ENCODE measurements at regions not wholly inside any gene's neighbourhood (a gene's known extent, or its start where the extent isn't known, plus 50 kb on each side); places are given as distances from the start of the nearest gene placed in this dataset.

DNA sequence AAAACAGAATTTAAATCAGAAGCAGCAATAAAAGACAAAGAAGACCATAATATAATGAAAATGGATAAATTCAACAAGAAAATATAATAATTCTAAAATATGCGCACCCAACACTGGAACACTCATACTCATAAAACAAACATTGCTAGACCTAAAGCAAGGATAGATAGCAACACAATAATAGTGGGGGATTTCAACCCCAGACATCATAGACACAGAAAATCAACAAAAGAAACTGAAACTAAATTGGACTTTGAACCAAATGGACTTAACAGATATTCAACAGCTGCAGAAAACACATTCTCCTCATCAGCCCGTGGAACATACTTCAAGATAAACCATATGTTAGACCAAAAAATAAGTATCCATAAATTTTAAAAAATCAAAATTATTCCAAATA, 1552.6 kb downstream of the C4orf33 start:
- no peak for ATAC-seq (ENCODE audit: low read depth)
- BruUV-seq (replicated peaks): no TSS peak
- no peak overlapping the region for H4K8ac ChIP-seq (ENCODE audit: low read depth in 2 of 2, low read length in 2 of 2)
- no peak overlapping the region for H2BK120ac ChIP-seq (ENCODE audit: low read depth, low read length)
- H3K18ac ChIP-seq (ENCODE audit: low read depth, low read length): no peak overlapping the region
- dilution Hi-C loops (cut with HindIII; ENCODE audit: low sequenced_read_pairs, unreplicated experiment): no loop called here
- H3K27me3 ChIP-seq (ENCODE audit: control insufficient read depth, insufficient read depth, low read length): no peaks in the 10 kb centered on the region
- no peaks in the 10 kb centered on the region for H3K4me1 ChIP-seq (ENCODE audit: control insufficient read depth, insufficient read depth, low read length)
- in situ Hi-C loops (cut with MboI; ENCODE audit: low sequenced_read_pairs): no loop called here
- no peak overlapping the region for H4K91ac ChIP-seq (ENCODE audit: insufficient read depth, low read depth, low read length)
- H3K4me3 ChIP-seq (ENCODE audit: insufficient read depth, low read depth, low read length): no peak overlapping the region
- no peaks in the 10 kb centered on the region for H3K9me1 ChIP-seq (ENCODE audit: insufficient read depth, low read length)
- no peak overlapping the region for H3K56ac ChIP-seq (ENCODE audit: extremely low read depth, insufficient read depth, low read length)
- no peak overlapping the region for H3K23ac ChIP-seq (ENCODE audit: low read depth, low read length)
- H3K4ac ChIP-seq (ENCODE audit: low read depth, low read length): no peak overlapping the region
- intact Hi-C loops (cut with micrococcal nuclease): no loop called here
- no peak overlapping the region for H2BK5ac ChIP-seq (ENCODE audit: low read depth, low read length, poor library complexity, severe bottlenecking)
- CTCF ChIA-PET: no interaction called here
- no peak overlapping the region for H3K9ac ChIP-seq (ENCODE audit: low read depth, low read length)
- WGBS, 2 experiments (ENCODE audit: extremely low coverage in 2 of 2, insufficient read length in 1 of 2): no CpG with 5 or more reads among the region's 2 CpGs
- H2AFZ ChIP-seq (replicated peaks; ENCODE audit: low read length, poor library complexity): no peak overlapping the region
- H2AK9ac ChIP-seq (replicated peaks; ENCODE audit: low read depth, low read length, poor library complexity): no peak overlapping the region
- no peaks in the 10 kb centered on the region for H3K79me1 ChIP-seq (ENCODE audit: low read depth in 1 of 2, low read length in 2 of 2)
- no peak overlapping the region for H3K14ac ChIP-seq (replicated peaks; ENCODE audit: low read depth, low read length)
- no peak overlapping the region for H2BK20ac ChIP-seq (ENCODE audit: low read depth, low read length)
- DNase-seq: no peak
- H4K5ac ChIP-seq (ENCODE audit: low read depth, low read length): no peak overlapping the region
- no peaks in the 10 kb centered on the region for H4K20me1 ChIP-seq (ENCODE audit: insufficient read depth, low read length)
- POLR2A ChIA-PET (ENCODE audit: unreplicated experiment): no interaction called here
- peaks cover 7% of the 10 kb centered on the region; the same call in 1 of the 2 replicates for H3K9me3 ChIP-seq (ENCODE audit: control insufficient read depth, insufficient read depth, low read length)
- TF ChIP-seq POLR2A (IDR thresholded peaks at IDR 0.05; ENCODE audit: low read depth, low read length) (no peak), FOS (IDR thresholded peaks at IDR 0.05; ENCODE audit: low read depth, low read length) (no peak)
- TF ChIP-seq, protein P1, sequence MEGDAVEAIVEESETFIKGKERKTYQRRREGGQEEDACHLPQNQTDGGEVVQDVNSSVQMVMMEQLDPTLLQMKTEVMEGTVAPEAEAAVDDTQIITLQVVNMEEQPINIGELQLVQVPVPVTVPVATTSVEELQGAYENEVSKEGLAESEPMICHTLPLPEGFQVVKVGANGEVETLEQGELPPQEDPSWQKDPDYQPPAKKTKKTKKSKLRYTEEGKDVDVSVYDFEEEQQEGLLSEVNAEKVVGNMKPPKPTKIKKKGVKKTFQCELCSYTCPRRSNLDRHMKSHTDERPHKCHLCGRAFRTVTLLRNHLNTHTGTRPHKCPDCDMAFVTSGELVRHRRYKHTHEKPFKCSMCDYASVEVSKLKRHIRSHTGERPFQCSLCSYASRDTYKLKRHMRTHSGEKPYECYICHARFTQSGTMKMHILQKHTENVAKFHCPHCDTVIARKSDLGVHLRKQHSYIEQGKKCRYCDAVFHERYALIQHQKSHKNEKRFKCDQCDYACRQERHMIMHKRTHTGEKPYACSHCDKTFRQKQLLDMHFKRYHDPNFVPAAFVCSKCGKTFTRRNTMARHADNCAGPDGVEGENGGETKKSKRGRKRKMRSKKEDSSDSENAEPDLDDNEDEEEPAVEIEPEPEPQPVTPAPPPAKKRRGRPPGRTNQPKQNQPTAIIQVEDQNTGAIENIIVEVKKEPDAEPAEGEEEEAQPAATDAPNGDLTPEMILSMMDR (conservative IDR thresholded peaks at IDR 0.05; ENCODE audit: low read depth, low read length): no peak
- no peak overlapping the region for H2AK5ac ChIP-seq (ENCODE audit: low read depth, low read length)
- H3K27ac ChIP-seq (ENCODE audit: insufficient read depth, low read length): no peak overlapping the region
- no peaks in the 10 kb centered on the region for H3K36me3 ChIP-seq (ENCODE audit: control insufficient read depth, insufficient read depth, low read length)
- H3K4me2 ChIP-seq (ENCODE audit: low read depth, low read length): no peak overlapping the region
- H2BK15ac ChIP-seq (ENCODE audit: low read depth, low read length): no peak overlapping the region

Measured in IMR-90 (cell line).